Nephron progenitor cell (in vitro differentiated cells): ENCODE measurements at regions not wholly inside any gene's neighbourhood (a gene's known extent, or its start where the extent isn't known, plus 50 kb on each side); places are given as distances from the start of the nearest gene placed in this dataset.

Experiments used
- DNase-seq: peaks from one replicate; pipeline ENCODE4 v3.0.0; 2021
- H3K27ac Mint-ChIP-seq: 2 replicates; pipeline ENCODE4 v1.8.0; 2021; ENCODE audit warnings: mild to moderate bottlenecking, moderate library complexity, mixed read lengths
- H3K27me3 Mint-ChIP-seq: 2 replicates; pipeline ENCODE4 v1.8.0; 2021; ENCODE audit warnings: mild to moderate bottlenecking, low read depth, mixed read lengths; ENCODE audit not compliant: poor library complexity
- H3K36me3 Mint-ChIP-seq: 2 replicates; pipeline ENCODE4 v1.8.0; 2021; ENCODE audit warnings: low read depth, mixed read lengths
- H3K4me1 Mint-ChIP-seq: 2 replicates; pipeline ENCODE4 v1.8.0; 2021; ENCODE audit warnings: mixed read lengths
- H3K4me3 Mint-ChIP-seq: 2 replicates; pipeline ENCODE4 v1.8.0; 2021; ENCODE audit warnings: mild to moderate bottlenecking, moderate library complexity, mixed read lengths
- H3K9me3 Mint-ChIP-seq: 2 replicates; pipeline ENCODE4 v1.8.0; 2021; ENCODE audit warnings: mild to moderate bottlenecking, moderate library complexity, mixed read lengths
- TF ChIP-seq, protein P1 (sequence below): fragments of 200-600 bp; sonication (generic); IDR thresholded peaks from 2 replicates; pipeline ENCODE4 v1.5.0; 2021; ENCODE audit warnings: antibody characterized with exemption

DNA sequence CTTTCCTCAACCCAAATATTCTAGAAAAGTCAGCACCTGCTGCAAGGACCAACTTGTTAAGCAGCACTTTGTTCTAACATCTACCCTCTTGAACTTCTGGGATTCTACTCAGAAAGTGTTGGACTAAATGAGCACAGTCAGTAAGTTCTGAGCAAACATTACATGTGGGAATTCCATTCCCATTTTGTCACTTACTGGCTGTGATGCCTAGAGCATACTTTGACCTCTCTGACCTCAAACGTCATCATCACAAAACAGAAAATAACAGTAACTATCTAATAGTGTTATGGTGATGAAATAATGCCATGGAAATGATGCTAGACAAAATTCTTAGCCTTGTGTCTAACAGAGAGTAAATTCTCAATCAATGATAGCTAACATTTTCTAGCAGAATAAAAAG, 829.4 kb downstream of the EPHA7 start:
- H3K4me3 Mint-ChIP-seq: no peak overlapping the region
- H3K27ac Mint-ChIP-seq: no peak overlapping the region
- H3K36me3 Mint-ChIP-seq: no peaks in the 10 kb centered on the region
- DNase-seq: no peak
- no peaks in the 10 kb centered on the region for H3K9me3 Mint-ChIP-seq
- no peaks in the 10 kb centered on the region for H3K27me3 Mint-ChIP-seq
- peaks cover 5% of the 10 kb centered on the region for H3K4me1 Mint-ChIP-seq
- TF ChIP-seq, protein P1, sequence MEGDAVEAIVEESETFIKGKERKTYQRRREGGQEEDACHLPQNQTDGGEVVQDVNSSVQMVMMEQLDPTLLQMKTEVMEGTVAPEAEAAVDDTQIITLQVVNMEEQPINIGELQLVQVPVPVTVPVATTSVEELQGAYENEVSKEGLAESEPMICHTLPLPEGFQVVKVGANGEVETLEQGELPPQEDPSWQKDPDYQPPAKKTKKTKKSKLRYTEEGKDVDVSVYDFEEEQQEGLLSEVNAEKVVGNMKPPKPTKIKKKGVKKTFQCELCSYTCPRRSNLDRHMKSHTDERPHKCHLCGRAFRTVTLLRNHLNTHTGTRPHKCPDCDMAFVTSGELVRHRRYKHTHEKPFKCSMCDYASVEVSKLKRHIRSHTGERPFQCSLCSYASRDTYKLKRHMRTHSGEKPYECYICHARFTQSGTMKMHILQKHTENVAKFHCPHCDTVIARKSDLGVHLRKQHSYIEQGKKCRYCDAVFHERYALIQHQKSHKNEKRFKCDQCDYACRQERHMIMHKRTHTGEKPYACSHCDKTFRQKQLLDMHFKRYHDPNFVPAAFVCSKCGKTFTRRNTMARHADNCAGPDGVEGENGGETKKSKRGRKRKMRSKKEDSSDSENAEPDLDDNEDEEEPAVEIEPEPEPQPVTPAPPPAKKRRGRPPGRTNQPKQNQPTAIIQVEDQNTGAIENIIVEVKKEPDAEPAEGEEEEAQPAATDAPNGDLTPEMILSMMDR: no peak

DNA sequence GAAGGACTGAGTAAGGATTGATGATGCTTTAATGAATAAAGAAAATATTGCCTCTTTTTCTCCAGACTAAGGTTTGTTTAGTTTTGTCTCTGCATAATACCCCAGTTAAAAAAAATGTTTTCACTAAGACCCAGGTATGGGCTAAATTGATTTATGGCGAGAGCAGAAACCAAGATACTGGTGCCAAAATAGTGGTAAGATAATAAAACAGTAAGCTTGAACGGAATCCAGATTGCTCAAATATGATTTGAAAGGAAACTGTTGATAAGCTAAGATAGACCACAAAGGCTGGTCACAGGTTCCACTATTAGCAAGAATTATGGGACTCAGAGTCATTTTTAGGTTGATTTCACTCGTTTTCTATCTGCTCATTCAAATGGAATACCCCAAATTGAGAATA, 831.2 kb downstream of the EPHA7 start:
- Mint-ChIP-seq H3K4me3 (no peak overlapping the region), H3K4me1 (peaks cover 5% of the 10 kb centered on the region), H3K36me3 (no peaks in the 10 kb centered on the region), H3K27me3 (no peaks in the 10 kb centered on the region), H3K9me3 (no peaks in the 10 kb centered on the region), H3K27ac (no peak overlapping the region)
- DNase-seq: no peak
- TF ChIP-seq, protein P1: no peak

DNA sequence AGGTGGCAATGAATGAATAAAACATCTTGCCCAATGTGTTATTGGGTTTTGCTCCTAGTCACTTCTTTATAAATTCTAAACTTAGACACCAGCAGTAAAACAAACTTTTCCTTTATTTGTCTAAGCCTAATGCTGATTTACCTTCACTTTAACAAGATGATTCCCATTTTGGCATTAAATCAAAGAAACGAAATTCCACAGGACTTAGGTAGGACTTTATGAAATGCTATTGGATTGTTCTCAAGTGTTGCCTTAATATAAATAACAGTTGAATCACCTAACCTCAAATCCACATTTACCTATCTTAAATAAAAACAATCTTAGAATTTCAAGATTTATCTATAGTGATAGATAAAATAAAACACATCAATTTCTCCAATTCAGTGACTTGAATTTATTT, 831.8 kb downstream of the EPHA7 start:
- DNase-seq: no peak
- H3K36me3 Mint-ChIP-seq: no peaks in the 10 kb centered on the region
- no peak overlapping the region for H3K27ac Mint-ChIP-seq
- H3K27me3 Mint-ChIP-seq: no peaks in the 10 kb centered on the region
- no peaks in the 10 kb centered on the region for H3K9me3 Mint-ChIP-seq
- H3K4me1 Mint-ChIP-seq: peaks cover 5% of the 10 kb centered on the region
- TF ChIP-seq, protein P1: no peak
- H3K4me3 Mint-ChIP-seq: no peak overlapping the region

DNA sequence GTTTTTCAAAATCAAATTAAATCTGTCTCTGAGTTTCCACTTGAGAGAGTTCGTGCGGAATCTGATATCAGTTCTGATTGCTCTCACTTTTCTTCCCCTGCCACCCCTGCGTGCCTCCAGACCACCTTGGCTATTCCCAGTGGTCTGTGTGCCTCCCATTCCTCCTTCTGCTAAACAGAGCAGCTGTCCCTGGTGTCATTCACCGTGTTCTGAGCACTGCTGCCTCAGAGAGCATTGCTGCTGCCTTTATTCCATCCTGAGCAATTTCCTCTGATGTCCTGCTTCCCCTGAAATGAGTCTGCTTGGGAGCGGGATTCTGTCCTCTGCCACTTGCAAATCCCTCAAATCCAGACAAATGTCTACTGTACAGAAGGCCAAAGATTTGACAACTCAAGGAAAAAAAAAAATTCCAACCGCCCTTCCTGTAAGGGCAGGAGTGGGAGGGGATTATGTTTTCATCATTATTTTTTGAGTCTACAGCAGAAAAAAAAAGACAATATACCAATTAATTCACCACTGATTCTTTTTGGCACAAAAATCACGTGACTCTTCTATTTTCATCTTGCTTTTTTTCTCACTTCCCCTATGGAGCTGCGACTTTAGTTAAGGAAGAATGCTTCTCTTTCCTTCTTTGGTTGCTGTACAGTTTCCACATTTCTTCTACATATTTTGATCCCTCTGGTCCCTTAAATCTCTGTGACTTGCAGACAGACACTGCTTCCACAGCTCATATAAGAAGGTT, 833.0 kb downstream of the EPHA7 start:
- TF ChIP-seq, protein P1: no peak
- Mint-ChIP-seq H3K27me3 (no peaks in the 10 kb centered on the region), H3K4me1 (peaks cover 5% of the 10 kb centered on the region), H3K4me3 (no peak overlapping the region), H3K27ac (no peak overlapping the region), H3K36me3 (no peaks in the 10 kb centered on the region), H3K9me3 (peaks cover 8% of the 10 kb centered on the region)
- DNase-seq: no peak

DNA sequence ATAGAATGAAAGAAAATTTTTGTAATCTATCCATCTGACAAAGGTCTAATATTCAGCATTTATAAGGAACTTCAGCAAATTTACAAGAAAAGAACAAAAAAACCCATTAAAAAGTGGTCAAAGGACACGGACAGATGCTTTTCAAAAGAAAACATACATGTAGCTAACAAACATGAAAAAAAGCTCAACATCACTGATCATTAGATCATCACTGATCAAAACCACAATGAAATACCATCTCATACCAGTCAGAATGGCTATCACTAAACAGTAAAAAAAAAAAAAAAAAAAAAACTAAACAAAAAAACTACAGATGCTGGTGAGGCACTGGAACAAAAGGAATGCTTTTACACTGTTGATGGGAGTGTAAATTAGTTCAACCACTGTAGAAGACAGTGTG, 837.1 kb downstream of the EPHA7 start:
- Mint-ChIP-seq H3K4me3 (no peak overlapping the region), H3K27me3 (no peaks in the 10 kb centered on the region), H3K27ac (no peak overlapping the region), H3K36me3 (peaks cover 10% of the 10 kb centered on the region), H3K9me3 (peaks cover 35% of the 10 kb centered on the region), H3K4me1 (peaks cover 5% of the 10 kb centered on the region)
- no peak for DNase-seq
- TF ChIP-seq, protein P1: no peak

DNA sequence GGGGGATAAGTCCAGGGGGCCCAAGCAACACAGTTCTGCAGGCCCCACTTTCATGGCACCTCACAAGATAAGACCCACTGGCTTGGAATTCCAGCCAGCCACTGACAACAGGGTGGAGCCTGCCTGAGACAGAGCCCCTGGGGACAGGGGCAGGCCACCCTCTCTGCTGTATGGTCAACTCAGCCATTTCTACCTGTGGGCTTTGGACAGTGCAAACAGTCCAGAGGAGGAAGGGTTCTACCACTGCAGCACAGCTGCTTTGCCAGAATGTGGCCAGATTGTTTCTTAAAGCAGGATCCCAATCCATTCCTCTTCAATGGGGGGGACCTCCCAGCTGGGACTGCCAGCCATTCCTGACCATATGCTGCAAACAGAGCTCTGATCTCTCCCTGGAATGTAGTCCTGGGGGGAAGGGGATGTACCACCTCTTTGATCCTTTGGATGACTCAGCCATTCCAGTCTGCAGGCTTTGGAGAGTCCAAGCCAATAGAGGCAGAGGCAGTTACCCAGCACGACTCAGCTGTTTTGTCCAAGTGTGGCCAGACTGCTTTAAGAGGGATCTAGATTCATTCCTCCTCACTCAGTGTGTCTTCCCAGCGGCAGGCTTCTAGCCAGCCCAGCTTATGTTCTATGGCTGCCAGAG, 842.2 kb downstream of the EPHA7 start:
- TF ChIP-seq, protein P1: no peak
- H3K4me1 Mint-ChIP-seq: no peaks in the 10 kb centered on the region
- H3K9me3 Mint-ChIP-seq: peaks cover 35% of the 10 kb centered on the region
- DNase-seq: no peak
- H3K27ac Mint-ChIP-seq: no peak overlapping the region
- no peaks in the 10 kb centered on the region for H3K27me3 Mint-ChIP-seq
- H3K4me3 Mint-ChIP-seq: no peak overlapping the region
- peaks cover 10% of the 10 kb centered on the region for H3K36me3 Mint-ChIP-seq
